ENCODE measurements at regions not wholly inside any gene's neighbourhood (a gene's known extent, or its start where the extent isn't known, plus 50 kb on each side); places are given as distances from the start of the nearest gene placed in this dataset.

GRCh38 chrX:124476562-124476961 lies 130.2 kb downstream of the SH2D1A start:
- TF ChIP-seq CTCF (IDR thresholded peaks at IDR 0.05), result no peak
- no peak for TF ChIP-seq POLR2A (IDR thresholded peaks at IDR 0.05)
